ENCODE measurements at regions not wholly inside any gene's neighbourhood (a gene's known extent, or its start where the extent isn't known, plus 50 kb on each side); places are given as distances from the start of the nearest gene placed in this dataset.

DNA sequence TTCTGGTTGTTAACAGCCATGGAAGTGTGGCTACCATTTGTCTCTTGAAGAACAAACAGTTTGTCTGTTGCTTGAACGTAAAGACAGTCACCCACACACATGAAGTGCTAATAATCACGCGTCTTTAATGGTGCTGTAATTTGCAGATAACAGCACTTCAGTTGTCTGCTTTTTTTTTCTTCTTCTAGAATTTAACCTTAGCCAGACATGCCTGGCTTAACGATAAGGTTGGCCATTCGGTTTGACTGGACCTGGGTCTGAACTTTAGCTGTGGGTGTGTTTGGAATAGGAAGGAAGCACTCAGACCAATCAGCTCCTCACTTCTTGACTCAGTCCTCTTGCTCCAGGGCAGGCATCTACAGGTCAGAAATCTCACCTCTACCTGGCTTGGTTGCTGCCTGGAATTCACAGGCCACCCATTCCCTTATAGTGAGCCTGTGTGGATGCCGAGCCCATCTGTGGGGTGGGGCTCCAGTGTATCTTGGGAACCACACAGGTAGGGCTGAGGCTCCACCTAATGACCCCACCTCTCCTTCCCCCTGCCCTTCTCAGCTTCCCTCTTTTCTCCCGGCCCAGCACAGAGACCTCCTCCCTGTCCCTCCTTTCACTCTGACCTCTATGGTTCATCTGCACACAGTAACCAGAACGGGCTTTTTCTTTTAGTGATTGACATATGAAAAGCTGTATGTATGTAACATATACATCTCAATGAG is 246.4 kb upstream of the PWP1 start:
- H3K36me3 ChIP-seq, result no peaks in the 10 kb centered on the region
- DNase-seq (no peak), FAIRE-seq (no peak), ATAC-seq (no peak)
- H3K27me3 ChIP-seq, result no peaks in the 10 kb centered on the region
- WGBS, 2 donors, result 39 to 57% methylated on average over 8 of the region's 8 CpGs
- intact Hi-C loops (cut with DNase I), result no loop called here
- no peak overlapping the region for H3K4me3 ChIP-seq
- no peak overlapping the region for H3K27ac ChIP-seq
- TF ChIP-seq, protein P1, sequence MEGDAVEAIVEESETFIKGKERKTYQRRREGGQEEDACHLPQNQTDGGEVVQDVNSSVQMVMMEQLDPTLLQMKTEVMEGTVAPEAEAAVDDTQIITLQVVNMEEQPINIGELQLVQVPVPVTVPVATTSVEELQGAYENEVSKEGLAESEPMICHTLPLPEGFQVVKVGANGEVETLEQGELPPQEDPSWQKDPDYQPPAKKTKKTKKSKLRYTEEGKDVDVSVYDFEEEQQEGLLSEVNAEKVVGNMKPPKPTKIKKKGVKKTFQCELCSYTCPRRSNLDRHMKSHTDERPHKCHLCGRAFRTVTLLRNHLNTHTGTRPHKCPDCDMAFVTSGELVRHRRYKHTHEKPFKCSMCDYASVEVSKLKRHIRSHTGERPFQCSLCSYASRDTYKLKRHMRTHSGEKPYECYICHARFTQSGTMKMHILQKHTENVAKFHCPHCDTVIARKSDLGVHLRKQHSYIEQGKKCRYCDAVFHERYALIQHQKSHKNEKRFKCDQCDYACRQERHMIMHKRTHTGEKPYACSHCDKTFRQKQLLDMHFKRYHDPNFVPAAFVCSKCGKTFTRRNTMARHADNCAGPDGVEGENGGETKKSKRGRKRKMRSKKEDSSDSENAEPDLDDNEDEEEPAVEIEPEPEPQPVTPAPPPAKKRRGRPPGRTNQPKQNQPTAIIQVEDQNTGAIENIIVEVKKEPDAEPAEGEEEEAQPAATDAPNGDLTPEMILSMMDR (IDR thresholded peaks at IDR 0.05), result no peak
- H3K9me3 ChIP-seq, result no peaks in the 10 kb centered on the region
- no peaks in the 10 kb centered on the region for H3K4me1 ChIP-seq

DNA sequence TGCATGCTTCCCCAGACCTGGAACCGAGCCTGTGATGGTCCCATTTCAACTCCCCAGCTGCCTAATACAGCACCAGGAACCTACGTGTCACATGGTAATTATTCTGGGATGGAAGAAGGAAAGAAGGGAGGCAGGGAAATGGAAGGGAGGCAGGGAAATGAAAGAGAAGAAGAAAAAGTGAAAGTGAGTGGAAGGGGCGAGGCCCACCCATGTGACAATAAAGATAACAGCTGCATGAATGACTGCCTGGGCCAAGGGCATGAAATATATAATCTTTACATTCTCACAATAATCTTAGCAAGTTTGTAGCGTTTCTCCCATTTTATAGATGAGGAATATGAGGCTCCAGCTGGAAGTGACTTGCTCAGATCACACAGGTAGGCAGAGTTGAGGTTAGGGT is 245.0 kb upstream of the PWP1 start:
- H3K4me3 ChIP-seq, result no peak overlapping the region
- H3K27me3 ChIP-seq, result no peaks in the 10 kb centered on the region
- DNase-seq (no peak), ATAC-seq (no peak), FAIRE-seq (no peak)
- no peaks in the 10 kb centered on the region for H3K4me1 ChIP-seq
- TF ChIP-seq, protein P1 (IDR thresholded peaks at IDR 0.05), result no peak
- no peaks in the 10 kb centered on the region for H3K9me3 ChIP-seq
- H3K36me3 ChIP-seq, result no peaks in the 10 kb centered on the region
- intact Hi-C loops (cut with DNase I), result no loop called here
- H3K27ac ChIP-seq, result no peak overlapping the region
- 69 to 79% methylated on average over 4 of the region's 4 CpGs for WGBS, 2 donors

- Histone ChIP-seq H3K4me1 (no peaks in the 10 kb centered on the region), H3K9me3 (no peaks in the 10 kb centered on the region), H3K4me3 (no peak overlapping the region), H3K27me3 (no peaks in the 10 kb centered on the region), H3K27ac (no peak overlapping the region), H3K36me3 (no peaks in the 10 kb centered on the region)
- DNase-seq, result no peak
- FAIRE-seq, result no peak
- WGBS, 2 donors, result 50 to 62% methylated on average over 8 of the region's 8 CpGs
- TF ChIP-seq, protein P1 (IDR thresholded peaks at IDR 0.05), result no peak
- intact Hi-C loops (cut with DNase I), result no loop called here
- peak in 3 of 4 donors; percentile 19 to 58 (median 29) for ATAC-seq
Measured at GRCh38 chr12:107441665-107442300, 243.8 kb upstream of the PWP1 start.

- no peak for ATAC-seq
- 62 to 67% methylated on average over 7 of the region's 7 CpGs for WGBS, 2 donors
- intact Hi-C loops (cut with DNase I), result no loop called here
- DNase-seq, result no peak
- H3K27ac ChIP-seq, result no peak overlapping the region
- TF ChIP-seq, protein P1 (IDR thresholded peaks at IDR 0.05), result no peak
- no peak for FAIRE-seq
- no peak overlapping the region for H3K4me3 ChIP-seq
- H3K4me1 ChIP-seq, result no peaks in the 10 kb centered on the region
- no peaks in the 10 kb centered on the region for H3K9me3 ChIP-seq
- H3K36me3 ChIP-seq, result no peaks in the 10 kb centered on the region
- H3K27me3 ChIP-seq, result no peaks in the 10 kb centered on the region
Measured at GRCh38 chr12:107442326-107442987, 243.1 kb upstream of the PWP1 start.
